ENCODE measurements at regions not wholly inside any gene's neighbourhood (a gene's known extent, or its start where the extent isn't known, plus 50 kb on each side); places are given as distances from the start of the nearest gene placed in this dataset.

GRCh38 chr11:26860091-26860780, 133.7 kb upstream of the FIBIN start:
- Histone ChIP-seq H3K27ac (no peak overlapping the region), H3K4me3 (no peak overlapping the region), H3K4me1 (ENCODE audit: control insufficient read depth in 1 of 2, low read depth in 2 of 2) (peaks cover under 1 to 5% of the 10 kb centered on the region in 2 donors), H3K36me3 (no peaks in the 10 kb centered on the region), H3K9me3 (no peaks in the 10 kb centered on the region), H3K27me3 (replicated peaks; ENCODE audit: insufficient read depth) (no peaks in the 10 kb centered on the region)
- TF ChIP-seq CTCF (IDR thresholded peaks at IDR 0.05) = no peak
- DNase-seq (ENCODE audit: low spot score) = no peak
- ATAC-seq (ENCODE audit: insufficient number of reproducible peaks, low FRiP score, low read depth) = no peak

GRCh38 chr11:26860895-26861294, 133.0 kb upstream of the FIBIN start:
- H3K27ac ChIP-seq = no peak overlapping the region

GRCh38 chr11:26862801-26863200, 131.1 kb upstream of the FIBIN start:
- no peak for ATAC-seq (ENCODE audit: insufficient number of reproducible peaks, low FRiP score, low read depth)
- no peaks in the 10 kb centered on the region for H3K36me3 ChIP-seq

More at GRCh38 chr11:26860895-26861294, 133.0 kb upstream of the FIBIN start:
- DNase-seq (ENCODE audit: low spot score) (no peak), ATAC-seq (ENCODE audit: insufficient number of reproducible peaks, low FRiP score, low read depth) (no peak)
- H3K9me3 ChIP-seq = no peaks in the 10 kb centered on the region
- no peak for TF ChIP-seq CTCF (IDR thresholded peaks at IDR 0.05)
- no peaks in the 10 kb centered on the region for H3K27me3 ChIP-seq (replicated peaks; ENCODE audit: insufficient read depth)
- H3K36me3 ChIP-seq = no peaks in the 10 kb centered on the region
- H3K4me1 ChIP-seq (ENCODE audit: control insufficient read depth in 1 of 2, low read depth in 2 of 2) = no peaks in the 10 kb centered on the region
- H3K4me3 ChIP-seq = no peak overlapping the region

GRCh38 chr11:26865703-26866102, 128.2 kb upstream of the FIBIN start:
- Histone ChIP-seq H3K27ac (no peak overlapping the region), H3K36me3 (no peaks in the 10 kb centered on the region), H3K27me3 (replicated peaks; ENCODE audit: insufficient read depth) (no peaks in the 10 kb centered on the region), H3K9me3 (peaks cover 7% of the 10 kb centered on the region), H3K4me1 (ENCODE audit: control insufficient read depth in 1 of 2, low read depth in 2 of 2) (no peaks in the 10 kb centered on the region), H3K4me3 (no peak overlapping the region)
- no peak for TF ChIP-seq CTCF (IDR thresholded peaks at IDR 0.05)
- ATAC-seq (ENCODE audit: insufficient number of reproducible peaks, low FRiP score, low read depth) (no peak), DNase-seq (ENCODE audit: low spot score) (no peak)

More at GRCh38 chr11:26862801-26863200, 131.1 kb upstream of the FIBIN start:
- no peaks in the 10 kb centered on the region for H3K4me1 ChIP-seq (ENCODE audit: control insufficient read depth in 1 of 2, low read depth in 2 of 2)
- no peak for DNase-seq (ENCODE audit: low spot score)
- TF ChIP-seq CTCF (IDR thresholded peaks at IDR 0.05) = no peak
- H3K9me3 ChIP-seq = no peaks in the 10 kb centered on the region
- no peak overlapping the region for H3K27ac ChIP-seq
- H3K4me3 ChIP-seq = no peak overlapping the region
- no peaks in the 10 kb centered on the region for H3K27me3 ChIP-seq (replicated peaks; ENCODE audit: insufficient read depth)

GRCh38 chr11:26867286-26867685, 126.6 kb upstream of the FIBIN start:
- ATAC-seq (ENCODE audit: insufficient number of reproducible peaks, low FRiP score, low read depth) = no peak
- no peaks in the 10 kb centered on the region for H3K36me3 ChIP-seq
- H3K27me3 ChIP-seq (replicated peaks; ENCODE audit: insufficient read depth) = no peaks in the 10 kb centered on the region
- H3K27ac ChIP-seq = no peak overlapping the region
- H3K9me3 ChIP-seq = peaks cover 7% of the 10 kb centered on the region
- no peak for DNase-seq (ENCODE audit: low spot score)
- no peak overlapping the region for H3K4me3 ChIP-seq
- TF ChIP-seq CTCF (IDR thresholded peaks at IDR 0.05) = no peak
- H3K4me1 ChIP-seq (ENCODE audit: control insufficient read depth in 1 of 2, low read depth in 2 of 2) = no peaks in the 10 kb centered on the region

Measured in thoracic aorta (tissue), 2 donors.